ENCODE measurements at regions not wholly inside any gene's neighbourhood (a gene's known extent, or its start where the extent isn't known, plus 50 kb on each side); places are given as distances from the start of the nearest gene placed in this dataset.

GRCh38 chr3:86562090-86562489, 428.9 kb downstream of the VGLL3 start:
- Histone ChIP-seq H2AFZ (ENCODE audit: control insufficient read depth, low read depth, low read length) (no peak overlapping the region), H3K4me1 (ENCODE audit: control insufficient read depth, insufficient read depth, low read length) (no peaks in the 10 kb centered on the region), H3K27ac (ENCODE audit: control insufficient read depth, insufficient read depth) (no peak overlapping the region), H3K4me3 (no peak overlapping the region), H3K9me3 (replicated peaks; ENCODE audit: control insufficient read depth, insufficient read depth, low read length) (no peaks in the 10 kb centered on the region), H3K36me3 (ENCODE audit: control insufficient read depth in 2 of 2, insufficient read depth in 2 of 2, low read length in 1 of 2) (no peaks in the 10 kb centered on the region), H3K9ac (ENCODE audit: control insufficient read depth, insufficient read depth, low read length) (no peak overlapping the region), H3K79me2 (ENCODE audit: control insufficient read depth, insufficient read depth, low read length) (no peaks in the 10 kb centered on the region), H3K27me3 (replicated peaks in 1 of 2; ENCODE audit: control insufficient read depth in 2 of 2, insufficient read depth in 2 of 2, low read length in 1 of 2) (no peaks in the 10 kb centered on the region), H3K4me2 (ENCODE audit: control insufficient read depth, insufficient read depth) (no peak overlapping the region), H4K20me1 (ENCODE audit: control insufficient read depth, insufficient read depth) (no peaks in the 10 kb centered on the region)
- CTCF ChIA-PET, result interaction anchor here (0.9 to 2.6 kb wide), 5 partner anchors 8 to 742 kb away, joined by 3 to 24 read pairs (median 7); no protein-coding TSS in a partner anchor
- WGBS (ENCODE audit: insufficient coverage, insufficient replicate concordance, low lambda C conversion rate, missing lambda C conversion rate), result 44% methylated on average over 1 of the region's 1 CpG
- FAIRE-seq, result no peak
- TF ChIP-seq ATF7 (IDR thresholded peaks at IDR 0.05; ENCODE audit: low read depth), result no peak
- SMC1A ChIA-PET (ENCODE audit: uncharacterized antibody, unreplicated experiment), result interaction anchor here (1.6 to 1.8 kb wide), 2 partner anchors 9 to 744 kb away, joined by 3 read pairs; no protein-coding TSS in a partner anchor
- no peak for DNase-seq (ENCODE audit: low read depth, low spot score)
- in situ Hi-C loops (cut with MboI) (no loop called here), intact Hi-C loops (cut with micrococcal nuclease; ENCODE audit: unreplicated experiment) (loop anchor here (10.0 kb wide), 1 partner anchor 367 kb away; no protein-coding TSS in a partner anchor)
- RAD21 ChIA-PET (ENCODE audit: unreplicated experiment), result no interaction called here
- POLR2A ChIA-PET, result no interaction called here
- no peak for ATAC-seq
- BruUV-seq (replicated peaks), result no TSS peak

- Histone ChIP-seq H3K4me2 (ENCODE audit: control insufficient read depth, insufficient read depth) (no peak overlapping the region), H3K36me3 (ENCODE audit: control insufficient read depth in 2 of 2, insufficient read depth in 2 of 2, low read length in 1 of 2) (no peaks in the 10 kb centered on the region), H3K4me1 (ENCODE audit: control insufficient read depth, insufficient read depth, low read length) (no peaks in the 10 kb centered on the region), H3K27ac (ENCODE audit: control insufficient read depth, insufficient read depth) (no peak overlapping the region), H2AFZ (ENCODE audit: control insufficient read depth, low read depth, low read length) (no peak overlapping the region), H3K9me3 (replicated peaks; ENCODE audit: control insufficient read depth, insufficient read depth, low read length) (no peaks in the 10 kb centered on the region), H3K4me3 (no peak overlapping the region), H4K20me1 (ENCODE audit: control insufficient read depth, insufficient read depth) (no peaks in the 10 kb centered on the region), H3K27me3 (replicated peaks in 1 of 2; ENCODE audit: control insufficient read depth in 2 of 2, insufficient read depth in 2 of 2, low read length in 1 of 2) (no peaks in the 10 kb centered on the region), H3K79me2 (ENCODE audit: control insufficient read depth, insufficient read depth, low read length) (no peaks in the 10 kb centered on the region), H3K9ac (ENCODE audit: control insufficient read depth, insufficient read depth, low read length) (no peak overlapping the region)
- ATAC-seq (no peak), DNase-seq (ENCODE audit: low read depth, low spot score) (no peak), FAIRE-seq (no peak)
- no peak for TF ChIP-seq NFYB (IDR thresholded peaks at IDR 0.05; ENCODE audit: insufficient read depth, low read depth, low read length)
- no peak for TF ChIP-seq BCL3 (IDR thresholded peaks at IDR 0.05; ENCODE audit: borderline replicate concordance, insufficient read depth, low read depth, low read length, poor library complexity, severe bottlenecking)
- no peak for TF ChIP-seq SIX5 (IDR thresholded peaks at IDR 0.05; ENCODE audit: low read depth, low read length, severe bottlenecking)
- no peak for TF ChIP-seq SREBF2 (IDR thresholded peaks at IDR 0.05; ENCODE audit: low read length)
- TF ChIP-seq TCF3 (IDR thresholded peaks at IDR 0.05; ENCODE audit: borderline replicate concordance, insufficient read depth, low read depth, low read length), result no peak
- BruUV-seq (replicated peaks), result no TSS peak
- in situ Hi-C loops (cut with MboI), result no loop called here
- SMC1A ChIA-PET (ENCODE audit: uncharacterized antibody, unreplicated experiment), result no interaction called here
- WGBS (ENCODE audit: insufficient coverage, insufficient replicate concordance, low lambda C conversion rate, missing lambda C conversion rate), result 5% methylated on average over 5 of the region's 5 CpGs
- CTCF ChIA-PET, result interaction anchor here (0.6 to 1.9 kb wide), 2 partner anchors 28 to 570 kb away, joined by 3 to 7 read pairs; no protein-coding TSS in a partner anchor
- RAD21 ChIA-PET (ENCODE audit: unreplicated experiment), result no interaction called here
- POLR2A ChIA-PET, result no interaction called here
- intact Hi-C loops (cut with micrococcal nuclease; ENCODE audit: unreplicated experiment), result loop anchor here (10.0 kb wide), 1 partner anchor 366 kb away; no protein-coding TSS in a partner anchor
Observed at GRCh38 chr3:86561215-86561614, 429.7 kb downstream of the VGLL3 start.
